Activated T-cell treated with anti-CD3 and anti-CD28 coated beads, Interleukin-2, amount 50 U/mL, for 72 hours (primary cell): ENCODE measurements at regions not wholly inside any gene's neighbourhood (a gene's known extent, or its start where the extent isn't known, plus 50 kb on each side); places are given as distances from the start of the nearest gene placed in this dataset.
"Not testable (repeated sequence)": the region's sequence is repeated elsewhere in the genome, so short reads cannot be mapped to it uniquely, and the experiment has no call there.

Source experiments
- ATAC-seq, 2 donors: fragments of 150-1000 bp; cut with Tn5 transposase; replicated peaks in 1 of 2; 2 replicates each; pipeline ENCODE4 v1.10.0; 2021; ENCODE audit warnings: moderate library complexity in 2 of 2, mild to moderate bottlenecking in 1 of 2
- DNase-seq, 2 donors: peaks; one replicate each; pipeline ENCODE4 v3.0.0; 2021 to 2022; ENCODE audit warnings: mixed read lengths in 1 of 2
- H3K27ac Mint-ChIP-seq: one replicate; pipeline ENCODE4 v1.8.0; 2022; ENCODE audit warnings: mild to moderate bottlenecking, moderate library complexity, mixed read lengths
- H3K27me3 Mint-ChIP-seq: one replicate; pipeline ENCODE4 v1.8.0; 2022; ENCODE audit warnings: low read depth, mixed read lengths
- H3K36me3 Mint-ChIP-seq, 2 donors: one replicate each; pipeline ENCODE4 v1.8.0; 2022; ENCODE audit warnings: mixed read lengths in 2 of 2, mild to moderate bottlenecking in 1 of 2; ENCODE audit not compliant: insufficient read depth in 2 of 2
- H3K4me1 Mint-ChIP-seq: one replicate; pipeline ENCODE4 v1.8.0; 2022; ENCODE audit warnings: low read depth, mixed read lengths
- H3K4me3 Mint-ChIP-seq, 2 donors: one replicate each; pipeline ENCODE4 v1.8.0; 2022; ENCODE audit warnings: mild to moderate bottlenecking in 2 of 2, mixed read lengths in 2 of 2, moderate library complexity in 2 of 2
- H3K9me3 Mint-ChIP-seq, 2 donors: one replicate each; pipeline ENCODE4 v1.8.0; 2022; ENCODE audit warnings: mixed read lengths in 2 of 2

GRCh38 chr6:82419132-82419581, 55.5 kb downstream of the TPBG start:
- no peak overlapping the region for H3K4me3 Mint-ChIP-seq
- ATAC-seq (no peak), DNase-seq (no peak)
- no peaks in the 10 kb centered on the region for H3K4me1 Mint-ChIP-seq
- H3K27ac Mint-ChIP-seq, result no peak overlapping the region
- no peaks in the 10 kb centered on the region for H3K36me3 Mint-ChIP-seq
- no peaks in the 10 kb centered on the region for H3K27me3 Mint-ChIP-seq
- no peaks in the 10 kb centered on the region for H3K9me3 Mint-ChIP-seq

GRCh38 chr6:82419859-82420258, 56.2 kb downstream of the TPBG start:
- H3K4me3 Mint-ChIP-seq, result no peak overlapping the region
- H3K9me3 Mint-ChIP-seq, result no peaks in the 10 kb centered on the region
- no peaks in the 10 kb centered on the region for H3K27me3 Mint-ChIP-seq
- H3K36me3 Mint-ChIP-seq, result no peaks in the 10 kb centered on the region
- H3K27ac Mint-ChIP-seq, result no peak overlapping the region
- H3K4me1 Mint-ChIP-seq, result no peaks in the 10 kb centered on the region
- DNase-seq, result no peak
- no peak for ATAC-seq

GRCh38 chr6:82430611-82431010, 67.0 kb downstream of the TPBG start:
- Mint-ChIP-seq H3K27ac (no peak overlapping the region), H3K27me3 (no peaks in the 10 kb centered on the region), H3K36me3 (no peaks in the 10 kb centered on the region), H3K4me1 (no peaks in the 10 kb centered on the region), H3K9me3 (no peaks in the 10 kb centered on the region), H3K4me3 (no peak overlapping the region)
- DNase-seq (no peak), ATAC-seq (no peak)

GRCh38 chr6:82436740-82437139, 73.1 kb downstream of the TPBG start:
- Mint-ChIP-seq H3K27ac (no peak overlapping the region), H3K4me1 (no peaks in the 10 kb centered on the region), H3K4me3 (no peak overlapping the region), H3K27me3 (no peaks in the 10 kb centered on the region), H3K9me3 (no peaks in the 10 kb centered on the region), H3K36me3 (no peaks in the 10 kb centered on the region)
- ATAC-seq, result no peak
- DNase-seq, result no peak

GRCh38 chr6:82437701-82438100, 74.1 kb downstream of the TPBG start:
- Mint-ChIP-seq H3K4me3 (no peak overlapping the region), H3K27me3 (no peaks in the 10 kb centered on the region), H3K27ac (no peak overlapping the region), H3K36me3 (no peaks in the 10 kb centered on the region), H3K9me3 (no peaks in the 10 kb centered on the region), H3K4me1 (no peaks in the 10 kb centered on the region)
- no peak for DNase-seq
- ATAC-seq, result no peak

- Mint-ChIP-seq H3K9me3 (no peaks in the 10 kb centered on the region), H3K4me1 (no peaks in the 10 kb centered on the region), H3K27me3 (no peaks in the 10 kb centered on the region), H3K27ac (no peak overlapping the region), H3K36me3 (no peaks in the 10 kb centered on the region), H3K4me3 (no peak overlapping the region)
- DNase-seq, result no peak
- no peak for ATAC-seq
These were observed 77.6 kb downstream of the TPBG start for GRCh38 chr6:82441047-82441855.

GRCh38 chr6:82442061-82442719, 78.6 kb downstream of the TPBG start:
- DNase-seq, result no peak
- Mint-ChIP-seq H3K4me3 (no peak overlapping the region), H3K36me3 (no peaks in the 10 kb centered on the region), H3K9me3 (no peaks in the 10 kb centered on the region), H3K27me3 (no peaks in the 10 kb centered on the region), H3K27ac (no peak overlapping the region), H3K4me1 (no peaks in the 10 kb centered on the region)
- no peak for ATAC-seq

GRCh38 chr6:82458147-82458546, 94.5 kb downstream of the TPBG start:
- ATAC-seq (no peak), DNase-seq (no peak)
- Mint-ChIP-seq H3K9me3 (peaks cover 12 to 14% of the 10 kb centered on the region in 2 donors), H3K27ac (no peak overlapping the region), H3K36me3 (peaks cover 0 to 3% of the 10 kb centered on the region in 2 donors), H3K4me3 (no peak overlapping the region), H3K4me1 (no peaks in the 10 kb centered on the region), H3K27me3 (no peaks in the 10 kb centered on the region)

GRCh38 chr6:82458705-82459104, 95.1 kb downstream of the TPBG start:
- no peak overlapping the region for H3K27ac Mint-ChIP-seq
- H3K9me3 Mint-ChIP-seq, result peaks cover 12 to 14% of the 10 kb centered on the region in 2 donors
- H3K4me1 Mint-ChIP-seq, result no peaks in the 10 kb centered on the region
- no peak overlapping the region for H3K4me3 Mint-ChIP-seq
- DNase-seq (no peak), ATAC-seq (no peak)
- no peaks in the 10 kb centered on the region for H3K27me3 Mint-ChIP-seq
- peaks cover 0 to 3% of the 10 kb centered on the region in 2 donors for H3K36me3 Mint-ChIP-seq

GRCh38 chr6:82461536-82461935, 97.9 kb downstream of the TPBG start:
- H3K27ac Mint-ChIP-seq, result no peak overlapping the region
- ATAC-seq (no peak), DNase-seq (no peak)
- H3K4me1 Mint-ChIP-seq, result no peaks in the 10 kb centered on the region
- H3K4me3 Mint-ChIP-seq, result no peak overlapping the region
- peaks cover 5 to 6% of the 10 kb centered on the region in 2 donors for H3K9me3 Mint-ChIP-seq
- H3K36me3 Mint-ChIP-seq, result no peaks in the 10 kb centered on the region
- no peaks in the 10 kb centered on the region for H3K27me3 Mint-ChIP-seq

- ATAC-seq (no peak), DNase-seq (no peak)
- Mint-ChIP-seq H3K4me1 (no peaks in the 10 kb centered on the region), H3K9me3 (peaks cover 0 to 4% of the 10 kb centered on the region in 2 donors), H3K27me3 (no peaks in the 10 kb centered on the region), H3K36me3 (no peaks in the 10 kb centered on the region), H3K27ac (no peak overlapping the region), H3K4me3 (no peak overlapping the region)
These were observed 103.7 kb downstream of the TPBG start for GRCh38 chr6:82467338-82467737.

GRCh38 chr6:82470123-82470522, 106.5 kb downstream of the TPBG start:
- not testable (repeated sequence) for H3K4me1 Mint-ChIP-seq, DNase-seq, H3K27me3 Mint-ChIP-seq, H3K36me3 Mint-ChIP-seq, H3K27ac Mint-ChIP-seq, ATAC-seq, H3K4me3 Mint-ChIP-seq, H3K9me3 Mint-ChIP-seq

- not testable (repeated sequence) for H3K27me3 Mint-ChIP-seq, H3K27ac Mint-ChIP-seq, DNase-seq, H3K9me3 Mint-ChIP-seq, H3K4me3 Mint-ChIP-seq, ATAC-seq, H3K36me3 Mint-ChIP-seq, H3K4me1 Mint-ChIP-seq
These were observed 111.5 kb downstream of the TPBG start for GRCh38 chr6:82475106-82475505.
